ENCODE measurements at regions not wholly inside any gene's neighbourhood (a gene's known extent, or its start where the extent isn't known, plus 50 kb on each side); places are given as distances from the start of the nearest gene placed in this dataset.

- TF ChIP-seq CTCF (IDR thresholded peaks at IDR 0.05; ENCODE audit: low read depth, low read length, poor library complexity, severe bottlenecking) (no peak), EZH2phosphoT487 (IDR thresholded peaks at IDR 0.05; ENCODE audit: borderline replicate concordance, low read length) (no peak)
Observed at GRCh38 chr11:87460279-87460678, 422.5 kb downstream of the TMEM135 start.
